Middle frontal gyrus (tissue), 1 donor: ENCODE measurements at regions not wholly inside any gene's neighbourhood (a gene's known extent, or its start where the extent isn't known, plus 50 kb on each side); places are given as distances from the start of the nearest gene placed in this dataset.

ENCODE experiments used
- DNase-seq: peaks from one replicate; pipeline ENCODE4 v3.0.0-alpha.2; 2015; ENCODE audit warnings: low spot score; ENCODE audit errors: extremely low spot score

- no peak for DNase-seq
Observed at GRCh38 chr20:11242320-11242719, 568.5 kb upstream of the JAG1 start.

DNA sequence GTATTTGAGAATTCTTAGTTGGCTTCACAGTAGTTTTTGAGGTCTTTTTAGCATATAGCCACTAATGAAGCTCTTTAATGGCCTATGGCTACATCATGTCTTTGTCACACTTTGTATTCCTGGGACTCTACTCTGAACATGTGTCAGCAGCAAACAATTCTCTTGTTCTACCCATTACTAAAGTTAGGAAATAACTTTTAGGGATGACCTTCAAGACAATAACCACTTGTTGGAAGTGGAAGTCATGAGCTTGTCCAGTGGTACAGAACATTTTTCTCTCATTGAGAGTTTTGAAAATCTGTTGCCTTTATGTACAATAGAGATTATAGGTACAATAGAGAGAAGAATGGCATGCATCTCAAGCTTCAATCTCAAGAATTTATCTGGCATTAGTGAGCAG, 571.6 kb upstream of the JAG1 start:
- no peak for DNase-seq

- no peak for DNase-seq
Observed at GRCh38 chr20:11246251-11246775, 572.5 kb upstream of the JAG1 start.

DNA sequence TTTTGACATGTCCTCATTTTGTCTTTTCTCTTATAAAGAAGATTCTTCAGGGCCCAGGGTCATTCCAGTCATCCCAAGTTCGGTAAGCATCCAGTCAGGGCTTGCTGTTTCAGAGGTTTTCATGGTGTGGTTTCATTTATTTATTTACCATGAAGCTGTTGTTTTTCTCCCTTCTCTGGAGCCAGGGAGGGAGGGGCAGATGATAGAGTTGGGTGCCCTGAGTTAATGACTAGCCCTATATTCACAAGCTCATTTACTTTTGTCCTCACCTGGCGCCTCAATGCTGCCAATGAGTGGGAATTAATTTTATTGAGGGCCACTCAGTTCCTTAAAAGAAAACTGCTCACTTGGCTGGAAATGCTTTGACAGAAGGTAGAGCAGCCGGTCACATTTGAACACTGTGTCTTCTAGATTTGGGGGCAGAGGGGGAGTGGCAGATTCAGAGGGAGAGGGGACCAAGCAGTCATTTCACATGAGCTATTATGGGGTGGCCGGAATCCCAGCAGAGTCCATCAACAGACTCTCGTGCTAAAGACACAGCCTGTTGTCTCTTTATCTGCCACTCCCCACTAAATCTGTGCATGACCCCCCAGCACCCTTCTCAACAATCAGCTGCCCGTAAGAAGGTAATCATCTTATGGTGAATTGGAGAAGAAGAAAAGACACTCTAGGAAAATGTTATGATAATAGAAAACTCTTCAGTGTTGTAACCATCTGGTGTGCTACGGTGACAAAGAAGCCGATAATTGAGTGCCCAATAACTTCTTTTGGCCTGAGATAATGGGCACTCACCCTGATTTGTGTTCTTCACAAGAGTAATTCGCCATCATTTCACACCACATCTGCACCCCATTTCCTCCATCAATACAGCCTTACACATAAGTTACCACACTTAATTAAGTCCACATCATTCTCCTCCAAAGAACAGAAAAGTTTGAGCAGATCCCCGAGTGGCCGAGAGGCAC, 573.5 kb upstream of the JAG1 start:
- DNase-seq, result no peak

DNA sequence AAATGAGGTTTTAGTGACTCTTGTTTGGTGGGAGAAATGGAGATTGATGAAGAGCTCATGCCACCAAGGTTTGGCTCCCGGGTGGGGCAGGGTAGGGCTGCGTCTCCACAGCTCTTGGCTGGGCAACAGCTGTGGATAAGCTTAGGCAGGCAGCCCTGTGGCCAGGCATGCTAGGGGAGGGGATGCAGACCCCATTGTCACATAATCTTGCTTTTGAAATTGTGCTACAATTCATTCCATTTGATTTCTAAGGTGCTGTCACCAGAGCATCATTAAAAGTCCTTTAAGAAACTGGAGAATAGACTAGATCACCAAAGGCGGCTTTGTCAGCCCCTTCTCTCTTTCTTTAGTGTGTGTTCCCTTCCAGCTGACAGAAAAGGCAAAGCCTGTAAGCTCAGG, 574.2 kb upstream of the JAG1 start:
- DNase-seq, result no peak

GRCh38 chr20:11248687-11249638, 575.2 kb upstream of the JAG1 start:
- no peak for DNase-seq

DNA sequence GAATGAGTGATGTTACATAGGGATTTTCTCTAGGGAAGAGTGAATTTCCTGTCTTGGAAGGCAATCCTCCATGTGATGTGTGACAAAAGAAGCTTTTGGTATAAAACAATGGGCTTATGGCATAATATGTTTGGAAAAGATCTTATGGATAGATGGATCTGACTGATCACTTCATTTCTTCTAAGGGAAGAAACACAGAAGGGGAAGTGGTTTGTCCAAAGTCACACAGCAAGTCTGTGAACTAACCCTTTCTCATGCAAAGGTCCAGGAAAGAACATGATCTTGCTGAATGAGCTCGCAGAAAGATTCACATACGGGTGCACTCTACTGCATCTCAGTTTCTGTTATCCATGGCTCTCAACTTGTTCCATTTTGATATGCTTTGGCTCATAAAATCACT, 575.9 kb upstream of the JAG1 start:
- no peak for DNase-seq

GRCh38 chr20:11252447-11252846, 578.6 kb upstream of the JAG1 start:
- no peak for DNase-seq

GRCh38 chr20:11255455-11255854, 581.7 kb upstream of the JAG1 start:
- no peak for DNase-seq

- no peak for DNase-seq
Observed at GRCh38 chr20:11255860-11256259, 582.1 kb upstream of the JAG1 start.

DNA sequence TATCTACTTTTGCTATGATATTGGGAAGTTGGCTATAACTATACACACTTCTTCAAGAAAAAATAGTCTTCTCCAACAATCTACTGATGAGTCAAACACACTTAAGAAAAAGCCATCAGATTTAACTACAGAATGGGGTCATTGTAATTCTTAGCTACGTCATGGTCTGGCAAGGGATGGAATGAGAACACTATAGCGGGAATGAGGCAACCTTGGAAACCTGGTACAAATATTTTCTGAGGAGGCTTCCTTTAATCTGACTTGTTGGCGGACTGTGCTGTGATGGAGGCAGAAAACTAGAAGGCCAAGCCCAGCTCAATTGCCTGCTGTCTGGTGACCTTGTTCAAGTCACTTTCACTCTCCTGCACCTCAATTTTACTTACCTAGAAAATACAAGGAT, 586.8 kb upstream of the JAG1 start:
- no peak for DNase-seq

GRCh38 chr20:11261533-11262000, 587.8 kb upstream of the JAG1 start:
- no peak for DNase-seq

GRCh38 chr20:11266571-11266970, 592.8 kb upstream of the JAG1 start:
- no peak for DNase-seq

- DNase-seq, result peak; percentile 41
Observed at GRCh38 chr20:11267131-11267761, 593.4 kb upstream of the JAG1 start.

DNA sequence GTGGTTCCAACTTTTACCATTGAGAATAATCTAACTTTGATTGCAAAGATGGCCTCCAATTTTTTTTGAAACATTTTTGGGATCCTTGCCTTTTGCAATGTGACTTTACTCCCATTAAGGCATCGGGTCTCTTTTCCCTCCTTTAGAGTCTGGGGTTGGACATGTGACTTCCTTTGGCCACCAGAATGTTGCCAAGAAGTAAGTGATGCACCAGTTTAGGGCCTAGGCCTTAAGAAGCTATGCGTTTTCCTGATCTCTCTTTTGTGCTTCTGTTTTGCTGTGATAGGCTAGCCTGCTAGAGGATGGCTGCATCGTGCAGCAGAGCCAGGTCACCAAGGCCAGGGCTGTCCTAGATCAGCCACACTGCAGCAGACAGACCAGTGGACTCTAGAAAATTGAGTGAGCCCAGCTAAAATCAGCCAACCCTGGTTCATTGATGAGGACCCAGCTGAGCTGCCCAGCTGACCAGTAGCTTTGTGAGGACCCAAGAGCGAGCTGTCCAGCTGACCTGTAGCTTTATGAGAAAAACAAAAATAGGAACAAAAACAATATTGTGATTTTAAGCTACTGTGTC, 594.0 kb upstream of the JAG1 start:
- DNase-seq, result no peak

DNA sequence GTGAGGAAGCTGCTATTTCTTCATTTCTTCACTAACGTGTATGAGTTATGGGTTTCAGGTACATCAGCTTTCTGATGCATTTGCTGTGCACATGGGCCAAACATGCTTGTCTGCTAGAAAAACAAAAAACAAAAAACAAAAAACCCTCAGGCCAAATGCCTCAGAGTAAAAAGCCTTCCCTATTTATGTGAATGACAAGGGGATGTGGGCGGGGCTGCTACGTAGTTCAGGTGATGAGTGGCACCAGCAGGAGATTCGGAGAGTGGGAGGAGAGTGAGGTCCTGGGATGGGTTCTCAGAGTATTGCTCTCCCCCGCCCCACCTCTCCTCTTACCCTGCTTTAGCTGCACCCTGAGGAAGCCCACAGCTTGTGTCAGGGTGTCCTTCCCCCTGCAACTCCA, 596.8 kb upstream of the JAG1 start:
- DNase-seq, result no peak

DNA sequence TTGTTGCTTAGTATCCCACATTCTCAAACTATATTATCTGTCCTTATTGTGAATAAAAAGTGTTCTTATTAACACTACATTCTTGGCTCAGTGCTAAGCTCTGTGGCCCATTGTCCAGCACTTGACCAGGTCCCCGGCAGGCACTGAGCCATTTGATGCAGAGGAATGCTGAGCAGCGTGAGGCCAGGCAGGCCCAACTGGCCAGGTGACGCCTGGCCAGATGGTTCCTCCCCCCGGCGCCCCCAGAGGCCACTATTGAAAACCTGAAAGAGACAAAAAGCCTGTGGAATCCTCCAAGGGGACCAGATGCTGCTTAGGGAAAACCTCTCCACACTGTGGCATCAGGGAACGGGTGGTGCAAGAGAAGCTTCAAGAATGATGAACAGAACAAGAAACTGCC, 597.5 kb upstream of the JAG1 start:
- no peak for DNase-seq

- DNase-seq, result no peak
Observed at GRCh38 chr20:11271920-11272594, 598.3 kb upstream of the JAG1 start.

GRCh38 chr20:11274141-11274594, 600.4 kb upstream of the JAG1 start:
- peak; percentile 58 for DNase-seq

- no peak for DNase-seq
Observed at GRCh38 chr20:11275740-11276139, 601.9 kb upstream of the JAG1 start.
